ENCODE measurements at regions not wholly inside any gene's neighbourhood (a gene's known extent, or its start where the extent isn't known, plus 50 kb on each side); places are given as distances from the start of the nearest gene placed in this dataset.

GRCh38 chr3:29090912-29091597 lies 189.8 kb upstream of the RBMS3 start:
- Histone ChIP-seq H3K27me3 (ENCODE audit: control insufficient read depth, insufficient read depth, low read length) (no peaks in the 10 kb centered on the region), H3K27ac (ENCODE audit: low read length) (no peak overlapping the region), H3K4me3 (ENCODE audit: low read length) (no peak overlapping the region), H3K4me1 (ENCODE audit: control insufficient read depth, insufficient read depth, low read length) (no peaks in the 10 kb centered on the region), H3K36me3 (ENCODE audit: control insufficient read depth, insufficient read depth, low read length) (no peaks in the 10 kb centered on the region), H3K9me3 (ENCODE audit: control insufficient read depth, insufficient read depth, low read length) (no peaks in the 10 kb centered on the region)
- DNase-seq (ENCODE audit: low read depth, low spot score): no peak
- whole genome bisulfite sequencing (ENCODE audit: insufficient coverage, insufficient read length): no CpG with 5 or more reads among the region's 4 CpGs

- Histone ChIP-seq H3K36me3 (ENCODE audit: control insufficient read depth, insufficient read depth, low read length) (no peaks in the 10 kb centered on the region), H3K4me1 (ENCODE audit: control insufficient read depth, insufficient read depth, low read length) (no peaks in the 10 kb centered on the region), H3K4me3 (ENCODE audit: low read length) (no peak overlapping the region), H3K27me3 (ENCODE audit: control insufficient read depth, insufficient read depth, low read length) (no peaks in the 10 kb centered on the region), H3K9me3 (ENCODE audit: control insufficient read depth, insufficient read depth, low read length) (no peaks in the 10 kb centered on the region), H3K27ac (ENCODE audit: low read length) (no peak overlapping the region)
- WGBS (ENCODE audit: insufficient coverage, insufficient read length): no CpG with 5 or more reads among the region's 2 CpGs
- DNase-seq (ENCODE audit: low read depth, low spot score): no peak
Measured at GRCh38 chr3:29091599-29092189, 189.2 kb upstream of the RBMS3 start.

- no peak overlapping the region for H3K4me3 ChIP-seq (ENCODE audit: low read length)
- 100% methylated on average over 1 of the region's 3 CpGs for WGBS (ENCODE audit: insufficient coverage, insufficient read length)
- no peak overlapping the region for H3K27ac ChIP-seq (ENCODE audit: low read length)
- no peaks in the 10 kb centered on the region for H3K4me1 ChIP-seq (ENCODE audit: control insufficient read depth, insufficient read depth, low read length)
- no peak for DNase-seq (ENCODE audit: low read depth, low spot score)
- H3K36me3 ChIP-seq (ENCODE audit: control insufficient read depth, insufficient read depth, low read length): no peaks in the 10 kb centered on the region
- H3K9me3 ChIP-seq (ENCODE audit: control insufficient read depth, insufficient read depth, low read length): no peaks in the 10 kb centered on the region
- no peaks in the 10 kb centered on the region for H3K27me3 ChIP-seq (ENCODE audit: control insufficient read depth, insufficient read depth, low read length)
Measured at GRCh38 chr3:29092348-29092747, 188.5 kb upstream of the RBMS3 start.

GRCh38 chr3:29099296-29099695 lies 181.6 kb upstream of the RBMS3 start:
- no CpG with 5 or more reads among the region's 3 CpGs for WGBS (ENCODE audit: insufficient coverage, insufficient read length)
- H3K9me3 ChIP-seq (ENCODE audit: control insufficient read depth, insufficient read depth, low read length): no peaks in the 10 kb centered on the region
- H3K27me3 ChIP-seq (ENCODE audit: control insufficient read depth, insufficient read depth, low read length): no peaks in the 10 kb centered on the region
- no peak overlapping the region for H3K27ac ChIP-seq (ENCODE audit: low read length)
- no peak overlapping the region for H3K4me3 ChIP-seq (ENCODE audit: low read length)
- DNase-seq (ENCODE audit: low read depth, low spot score): no peak
- no peaks in the 10 kb centered on the region for H3K4me1 ChIP-seq (ENCODE audit: control insufficient read depth, insufficient read depth, low read length)
- no peaks in the 10 kb centered on the region for H3K36me3 ChIP-seq (ENCODE audit: control insufficient read depth, insufficient read depth, low read length)

DNA sequence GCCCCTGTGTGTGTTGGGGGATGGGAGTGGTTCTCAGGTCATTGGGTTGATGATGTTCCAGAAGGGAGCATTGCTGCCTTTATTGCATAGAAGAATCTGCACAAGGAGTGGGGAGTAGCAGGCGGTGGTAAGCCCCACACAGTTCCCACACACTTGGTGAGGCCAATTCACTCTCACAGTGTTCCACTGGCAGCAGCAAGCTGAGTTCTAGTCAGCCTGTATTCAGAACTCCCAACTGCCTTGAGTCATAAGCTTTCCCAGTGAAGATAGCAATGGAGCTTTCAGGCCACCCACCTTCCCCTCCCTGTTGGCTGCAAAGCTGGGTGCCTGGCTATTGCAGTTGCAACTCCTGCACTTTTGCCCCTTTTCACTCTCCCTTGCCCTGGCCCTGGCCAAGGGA lies 181.1 kb upstream of the RBMS3 start:
- WGBS (ENCODE audit: insufficient coverage, insufficient read length): no CpG with 5 or more reads among the region's 1 CpG
- Histone ChIP-seq H3K9me3 (ENCODE audit: control insufficient read depth, insufficient read depth, low read length) (no peaks in the 10 kb centered on the region), H3K27ac (ENCODE audit: low read length) (no peak overlapping the region), H3K4me3 (ENCODE audit: low read length) (no peak overlapping the region), H3K27me3 (ENCODE audit: control insufficient read depth, insufficient read depth, low read length) (no peaks in the 10 kb centered on the region), H3K36me3 (ENCODE audit: control insufficient read depth, insufficient read depth, low read length) (no peaks in the 10 kb centered on the region), H3K4me1 (ENCODE audit: control insufficient read depth, insufficient read depth, low read length) (no peaks in the 10 kb centered on the region)
- no peak for DNase-seq (ENCODE audit: low read depth, low spot score)

DNA sequence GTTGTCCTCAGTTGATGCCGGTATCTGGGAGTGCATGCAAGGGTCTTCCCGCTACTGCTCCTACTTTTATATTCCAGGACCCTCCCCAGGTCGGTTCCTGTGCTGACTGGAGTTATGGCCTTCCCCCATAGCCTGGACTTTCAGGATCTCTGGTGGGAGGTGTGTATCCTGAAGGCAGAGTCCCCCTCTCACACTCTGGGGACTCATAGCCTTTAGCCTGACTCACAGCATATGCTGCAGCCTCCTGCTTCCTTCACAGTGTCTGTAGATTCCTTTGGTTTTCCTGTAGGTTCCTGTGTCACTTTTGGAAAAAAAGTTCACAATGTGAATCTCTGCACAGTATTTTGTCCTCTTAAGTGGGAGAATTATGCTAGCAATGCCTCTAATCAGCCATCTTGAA lies 180.6 kb upstream of the RBMS3 start:
- no CpG with 5 or more reads among the region's 3 CpGs for whole genome bisulfite sequencing (ENCODE audit: insufficient coverage, insufficient read length)
- no peak for DNase-seq (ENCODE audit: low read depth, low spot score)
- Histone ChIP-seq H3K36me3 (ENCODE audit: control insufficient read depth, insufficient read depth, low read length) (no peaks in the 10 kb centered on the region), H3K4me1 (ENCODE audit: control insufficient read depth, insufficient read depth, low read length) (no peaks in the 10 kb centered on the region), H3K4me3 (ENCODE audit: low read length) (no peak overlapping the region), H3K27me3 (ENCODE audit: control insufficient read depth, insufficient read depth, low read length) (no peaks in the 10 kb centered on the region), H3K9me3 (ENCODE audit: control insufficient read depth, insufficient read depth, low read length) (no peaks in the 10 kb centered on the region), H3K27ac (ENCODE audit: low read length) (no peak overlapping the region)

DNA sequence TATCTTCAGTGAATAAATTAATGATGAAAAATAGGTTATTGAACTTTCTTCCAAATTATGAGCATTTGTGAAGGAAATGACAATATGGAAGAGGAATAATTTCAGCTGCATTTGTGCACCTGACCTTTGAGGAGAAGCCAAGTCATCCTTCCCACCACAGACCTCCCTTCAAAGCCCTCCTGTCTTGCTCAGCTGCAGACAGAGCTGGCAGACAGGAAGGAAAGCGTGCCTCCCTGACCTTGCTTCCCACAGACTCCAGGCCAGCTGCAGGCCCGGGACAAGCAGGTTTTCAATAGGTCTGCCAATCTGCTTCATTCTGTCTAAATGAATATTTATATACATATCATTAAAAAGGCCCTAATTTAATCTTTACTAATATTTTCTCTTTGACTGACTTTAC lies 152.9 kb upstream of the RBMS3 start:
- Histone ChIP-seq H3K27ac (ENCODE audit: low read length) (no peak overlapping the region), H3K4me3 (ENCODE audit: low read length) (no peak overlapping the region), H3K36me3 (ENCODE audit: control insufficient read depth, insufficient read depth, low read length) (no peaks in the 10 kb centered on the region), H3K27me3 (ENCODE audit: control insufficient read depth, insufficient read depth, low read length) (no peaks in the 10 kb centered on the region), H3K4me1 (ENCODE audit: control insufficient read depth, insufficient read depth, low read length) (no peaks in the 10 kb centered on the region), H3K9me3 (ENCODE audit: control insufficient read depth, insufficient read depth, low read length) (no peaks in the 10 kb centered on the region)
- no CpG with 5 or more reads among the region's 2 CpGs for WGBS (ENCODE audit: insufficient coverage, insufficient read length)
- DNase-seq (ENCODE audit: low read depth, low spot score): no peak

DNA sequence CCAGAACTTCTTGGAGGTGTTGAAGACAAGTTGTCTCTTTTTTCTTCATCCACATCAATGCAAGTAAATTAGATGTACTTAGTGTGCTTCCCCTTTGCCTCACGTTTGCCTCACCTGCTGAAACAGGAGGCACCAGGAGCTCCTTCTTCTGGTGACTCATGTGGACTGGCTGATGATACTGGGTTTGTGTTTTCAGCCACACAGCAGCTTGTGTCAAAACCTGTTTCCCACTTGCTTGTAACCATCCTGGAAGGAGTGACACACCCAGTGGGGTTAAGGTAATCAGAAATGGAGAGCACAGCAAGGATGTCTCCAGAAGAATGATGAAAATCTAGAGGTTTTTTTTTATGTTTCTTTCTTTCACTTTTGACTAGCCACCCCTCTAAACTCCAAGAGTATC lies 143.3 kb upstream of the RBMS3 start:
- 0 out of 2 replicates have a peak, but pooled peaks cover 2% of the 10 kb centered on the region for H3K4me1 ChIP-seq (ENCODE audit: control insufficient read depth, insufficient read depth, low read length)
- no peak for DNase-seq (ENCODE audit: low read depth, low spot score)
- no peaks in the 10 kb centered on the region for H3K9me3 ChIP-seq (ENCODE audit: control insufficient read depth, insufficient read depth, low read length)
- no peaks in the 10 kb centered on the region for H3K27me3 ChIP-seq (ENCODE audit: control insufficient read depth, insufficient read depth, low read length)
- no peak overlapping the region for H3K4me3 ChIP-seq (ENCODE audit: low read length)
- no CpG with 5 or more reads among the region's 1 CpG for WGBS (ENCODE audit: insufficient coverage, insufficient read length)
- H3K27ac ChIP-seq (ENCODE audit: low read length): no peak overlapping the region
- H3K36me3 ChIP-seq (ENCODE audit: control insufficient read depth, insufficient read depth, low read length): no peaks in the 10 kb centered on the region

DNA sequence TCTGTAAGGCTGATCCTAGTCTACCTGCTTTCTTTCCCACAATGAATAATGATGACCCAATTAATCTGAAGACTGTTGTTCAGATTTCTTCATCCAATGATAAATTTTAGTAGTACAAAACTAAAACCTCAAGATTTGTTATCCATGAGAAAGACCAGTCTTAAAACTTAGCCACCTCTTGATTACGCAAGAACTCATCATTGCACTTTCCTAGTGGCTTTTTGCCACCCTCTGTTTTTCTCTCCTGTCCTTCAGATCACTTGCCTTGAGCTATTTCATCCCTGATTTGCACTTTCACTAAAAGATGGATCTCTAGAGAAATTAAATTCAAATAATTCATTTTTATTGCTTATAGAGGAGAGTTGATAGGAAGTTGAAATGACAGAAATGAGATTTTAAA lies 142.7 kb upstream of the RBMS3 start:
- no peak overlapping the region for H3K4me3 ChIP-seq (ENCODE audit: low read length)
- no peaks in the 10 kb centered on the region for H3K36me3 ChIP-seq (ENCODE audit: control insufficient read depth, insufficient read depth, low read length)
- H3K4me1 ChIP-seq (ENCODE audit: control insufficient read depth, insufficient read depth, low read length): 0 out of 2 replicates have a peak, but pooled peaks cover 2% of the 10 kb centered on the region
- no peak overlapping the region for H3K27ac ChIP-seq (ENCODE audit: low read length)
- no peak for DNase-seq (ENCODE audit: low read depth, low spot score)
- no CpG with 5 or more reads among the region's 1 CpG for WGBS (ENCODE audit: insufficient coverage, insufficient read length)
- H3K27me3 ChIP-seq (ENCODE audit: control insufficient read depth, insufficient read depth, low read length): no peaks in the 10 kb centered on the region
- H3K9me3 ChIP-seq (ENCODE audit: control insufficient read depth, insufficient read depth, low read length): no peaks in the 10 kb centered on the region

GRCh38 chr3:29140666-29141065 lies 140.2 kb upstream of the RBMS3 start:
- Histone ChIP-seq H3K9me3 (ENCODE audit: control insufficient read depth, insufficient read depth, low read length) (no peaks in the 10 kb centered on the region), H3K36me3 (ENCODE audit: control insufficient read depth, insufficient read depth, low read length) (no peaks in the 10 kb centered on the region), H3K4me1 (ENCODE audit: control insufficient read depth, insufficient read depth, low read length) (0 out of 2 replicates have a peak, but pooled peaks cover 2% of the 10 kb centered on the region), H3K4me3 (ENCODE audit: low read length) (no peak overlapping the region), H3K27ac (ENCODE audit: low read length) (no peak overlapping the region), H3K27me3 (ENCODE audit: control insufficient read depth, insufficient read depth, low read length) (no peaks in the 10 kb centered on the region)
- no peak for DNase-seq (ENCODE audit: low read depth, low spot score)
- no CpG with 5 or more reads among the region's 1 CpG for WGBS (ENCODE audit: insufficient coverage, insufficient read length)

All from iPS DF 6.9 (cell line).